ENCODE measurements at regions not wholly inside any gene's neighbourhood (a gene's known extent, or its start where the extent isn't known, plus 50 kb on each side); places are given as distances from the start of the nearest gene placed in this dataset.

DNA sequence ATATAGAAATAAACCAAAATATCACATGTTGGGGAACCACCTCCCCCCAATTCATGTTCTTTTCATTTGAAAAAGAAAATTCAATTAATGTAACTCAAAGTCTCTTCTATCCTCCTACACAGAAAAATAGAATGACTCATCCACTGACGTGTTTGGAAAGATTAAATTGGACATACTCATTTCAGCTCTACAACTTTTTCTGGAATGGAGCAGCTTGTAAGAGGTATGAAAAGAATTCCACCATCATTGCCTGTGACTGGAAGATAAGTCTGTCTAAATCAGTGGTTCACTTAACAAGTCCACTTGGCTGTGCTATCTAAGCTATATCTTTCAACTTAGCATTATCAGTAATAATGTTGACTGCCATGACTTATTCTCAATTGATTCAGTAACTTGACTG is 702.3 kb downstream of the BRINP3 start:
- no peaks in the 10 kb centered on the region for H4K20me1 ChIP-seq (ENCODE audit: insufficient read depth, low read length)
- no peaks in the 10 kb centered on the region for H3K79me2 ChIP-seq (ENCODE audit: insufficient read depth, low read length)
- no peak overlapping the region for H3K4me2 ChIP-seq (ENCODE audit: insufficient read depth, low read length)
- no peak overlapping the region for H3K4me3 ChIP-seq (ENCODE audit: low read depth in 1 of 2, low read length in 2 of 2)
- H3K27me3 ChIP-seq (ENCODE audit: insufficient read depth, low read length, poor library complexity): no peaks in the 10 kb centered on the region
- H2AFZ ChIP-seq (ENCODE audit: low read depth, low read length): no peak overlapping the region
- no peak for TF ChIP-seq EZH2 (IDR thresholded peaks at IDR 0.05; ENCODE audit: borderline replicate concordance, low read depth, low read length, severe bottlenecking)
- TF ChIP-seq, protein P1, sequence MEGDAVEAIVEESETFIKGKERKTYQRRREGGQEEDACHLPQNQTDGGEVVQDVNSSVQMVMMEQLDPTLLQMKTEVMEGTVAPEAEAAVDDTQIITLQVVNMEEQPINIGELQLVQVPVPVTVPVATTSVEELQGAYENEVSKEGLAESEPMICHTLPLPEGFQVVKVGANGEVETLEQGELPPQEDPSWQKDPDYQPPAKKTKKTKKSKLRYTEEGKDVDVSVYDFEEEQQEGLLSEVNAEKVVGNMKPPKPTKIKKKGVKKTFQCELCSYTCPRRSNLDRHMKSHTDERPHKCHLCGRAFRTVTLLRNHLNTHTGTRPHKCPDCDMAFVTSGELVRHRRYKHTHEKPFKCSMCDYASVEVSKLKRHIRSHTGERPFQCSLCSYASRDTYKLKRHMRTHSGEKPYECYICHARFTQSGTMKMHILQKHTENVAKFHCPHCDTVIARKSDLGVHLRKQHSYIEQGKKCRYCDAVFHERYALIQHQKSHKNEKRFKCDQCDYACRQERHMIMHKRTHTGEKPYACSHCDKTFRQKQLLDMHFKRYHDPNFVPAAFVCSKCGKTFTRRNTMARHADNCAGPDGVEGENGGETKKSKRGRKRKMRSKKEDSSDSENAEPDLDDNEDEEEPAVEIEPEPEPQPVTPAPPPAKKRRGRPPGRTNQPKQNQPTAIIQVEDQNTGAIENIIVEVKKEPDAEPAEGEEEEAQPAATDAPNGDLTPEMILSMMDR (IDR thresholded peaks at IDR 0.05; ENCODE audit: borderline replicate concordance, extremely low read depth, low read length, poor library complexity, severe bottlenecking): no peak
- no peaks in the 10 kb centered on the region for H3K9me3 ChIP-seq (ENCODE audit: insufficient read depth, low read length, severe bottlenecking)
- no peaks in the 10 kb centered on the region for H3K36me3 ChIP-seq (ENCODE audit: insufficient read depth, low read length)
- no peaks in the 10 kb centered on the region for H3K4me1 ChIP-seq (ENCODE audit: insufficient read depth, low read length)
- H3K9ac ChIP-seq (ENCODE audit: low read depth, low read length): no peak overlapping the region
- DNase-seq (no peak), ATAC-seq (ENCODE audit: insufficient read depth, low read depth) (no peak)
- H3K27ac ChIP-seq (ENCODE audit: low read length): no peak overlapping the region

DNA sequence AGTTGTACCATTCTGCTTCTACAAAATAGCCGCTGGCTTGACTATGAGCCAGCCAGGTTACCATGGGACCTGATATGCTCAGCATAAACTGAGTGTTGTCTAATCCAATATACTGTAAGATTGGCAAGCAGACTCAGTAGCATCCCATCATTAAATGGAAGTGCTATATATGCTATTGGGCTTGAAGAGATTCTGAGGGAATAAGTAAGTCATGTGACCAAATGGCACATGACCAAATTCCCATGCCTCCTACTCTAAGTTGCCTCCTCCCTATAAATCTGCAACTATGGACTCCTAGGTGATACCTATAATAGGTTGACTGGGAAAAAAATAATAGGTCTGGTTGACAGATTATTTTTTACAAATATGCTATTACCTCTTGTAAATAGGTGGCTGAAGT is 698.6 kb downstream of the BRINP3 start:
- H3K9me3 ChIP-seq (ENCODE audit: insufficient read depth, low read length, severe bottlenecking): no peaks in the 10 kb centered on the region
- no peaks in the 10 kb centered on the region for H3K36me3 ChIP-seq (ENCODE audit: insufficient read depth, low read length)
- no peak overlapping the region for H2AFZ ChIP-seq (ENCODE audit: low read depth, low read length)
- H3K4me1 ChIP-seq (ENCODE audit: insufficient read depth, low read length): no peaks in the 10 kb centered on the region
- no peak overlapping the region for H3K9ac ChIP-seq (ENCODE audit: low read depth, low read length)
- DNase-seq: no peak
- TF ChIP-seq, protein P1 (IDR thresholded peaks at IDR 0.05; ENCODE audit: borderline replicate concordance, extremely low read depth, low read length, poor library complexity, severe bottlenecking): no peak
- TF ChIP-seq EZH2 (IDR thresholded peaks at IDR 0.05; ENCODE audit: borderline replicate concordance, low read depth, low read length, severe bottlenecking): no peak
- H4K20me1 ChIP-seq (ENCODE audit: insufficient read depth, low read length): no peaks in the 10 kb centered on the region
- H3K79me2 ChIP-seq (ENCODE audit: insufficient read depth, low read length): no peaks in the 10 kb centered on the region
- no peak overlapping the region for H3K4me3 ChIP-seq (ENCODE audit: low read depth in 1 of 2, low read length in 2 of 2)
- ATAC-seq (ENCODE audit: insufficient read depth, low read depth): no peak
- H3K4me2 ChIP-seq (ENCODE audit: insufficient read depth, low read length): no peak overlapping the region
- no peaks in the 10 kb centered on the region for H3K27me3 ChIP-seq (ENCODE audit: insufficient read depth, low read length, poor library complexity)
- no peak overlapping the region for H3K27ac ChIP-seq (ENCODE audit: low read length)

GRCh38 chr1:189782295-189782694 is 695.4 kb downstream of the BRINP3 start:
- Histone ChIP-seq H3K4me3 (ENCODE audit: low read depth in 1 of 2, low read length in 2 of 2) (no peak overlapping the region), H3K36me3 (ENCODE audit: insufficient read depth, low read length) (no peaks in the 10 kb centered on the region), H2AFZ (ENCODE audit: low read depth, low read length) (no peak overlapping the region), H3K4me2 (ENCODE audit: insufficient read depth, low read length) (no peak overlapping the region), H3K9me3 (ENCODE audit: insufficient read depth, low read length, severe bottlenecking) (no peaks in the 10 kb centered on the region), H3K27ac (ENCODE audit: low read length) (no peak overlapping the region), H4K20me1 (ENCODE audit: insufficient read depth, low read length) (no peaks in the 10 kb centered on the region), H3K79me2 (ENCODE audit: insufficient read depth, low read length) (no peaks in the 10 kb centered on the region), H3K27me3 (ENCODE audit: insufficient read depth, low read length, poor library complexity) (no peaks in the 10 kb centered on the region), H3K9ac (ENCODE audit: low read depth, low read length) (no peak overlapping the region), H3K4me1 (ENCODE audit: insufficient read depth, low read length) (no peaks in the 10 kb centered on the region)
- TF ChIP-seq EZH2 (IDR thresholded peaks at IDR 0.05; ENCODE audit: borderline replicate concordance, low read depth, low read length, severe bottlenecking): no peak
- TF ChIP-seq, protein P1 (IDR thresholded peaks at IDR 0.05; ENCODE audit: borderline replicate concordance, extremely low read depth, low read length, poor library complexity, severe bottlenecking): no peak
- DNase-seq (no peak), ATAC-seq (ENCODE audit: insufficient read depth, low read depth) (no peak)

GRCh38 chr1:189783456-189783855 is 694.2 kb downstream of the BRINP3 start:
- no peaks in the 10 kb centered on the region for H3K9me3 ChIP-seq (ENCODE audit: insufficient read depth, low read length, severe bottlenecking)
- H3K4me2 ChIP-seq (ENCODE audit: insufficient read depth, low read length): no peak overlapping the region
- H4K20me1 ChIP-seq (ENCODE audit: insufficient read depth, low read length): no peaks in the 10 kb centered on the region
- no peaks in the 10 kb centered on the region for H3K27me3 ChIP-seq (ENCODE audit: insufficient read depth, low read length, poor library complexity)
- H3K27ac ChIP-seq (ENCODE audit: low read length): no peak overlapping the region
- DNase-seq (no peak), ATAC-seq (ENCODE audit: insufficient read depth, low read depth) (no peak)
- H3K4me1 ChIP-seq (ENCODE audit: insufficient read depth, low read length): no peaks in the 10 kb centered on the region
- no peak overlapping the region for H3K4me3 ChIP-seq (ENCODE audit: low read depth in 1 of 2, low read length in 2 of 2)
- H3K36me3 ChIP-seq (ENCODE audit: insufficient read depth, low read length): no peaks in the 10 kb centered on the region
- TF ChIP-seq, protein P1 (IDR thresholded peaks at IDR 0.05; ENCODE audit: borderline replicate concordance, extremely low read depth, low read length, poor library complexity, severe bottlenecking): no peak
- TF ChIP-seq EZH2 (IDR thresholded peaks at IDR 0.05; ENCODE audit: borderline replicate concordance, low read depth, low read length, severe bottlenecking): no peak
- no peak overlapping the region for H3K9ac ChIP-seq (ENCODE audit: low read depth, low read length)
- no peak overlapping the region for H2AFZ ChIP-seq (ENCODE audit: low read depth, low read length)
- no peaks in the 10 kb centered on the region for H3K79me2 ChIP-seq (ENCODE audit: insufficient read depth, low read length)
